Keratinocyte (primary cell): ENCODE measurements at regions not wholly inside any gene's neighbourhood (a gene's known extent, or its start where the extent isn't known, plus 50 kb on each side); places are given as distances from the start of the nearest gene placed in this dataset.

Source experiments
- DNase-seq: peaks from one replicate; pipeline ENCODE4 v3.0.0-alpha.2; 2011; ENCODE audit warnings: low read depth, missing footprints, low spot score
- FAIRE-seq: peaks from 2 replicates; lab custom pipeline; 2011; peaks lifted over from hg19 to GRCh38; lab: Jason Lieb, UNC
- H2AFZ ChIP-seq: 2 replicates; pipeline ENCODE4 v1.6.0; 2012; ENCODE audit warnings: low read length, control low read depth, inconsistent platforms; ENCODE audit not compliant: control insufficient read depth
- H3K27ac ChIP-seq: 2 replicates; pipeline ENCODE4 v1.5.1; 2011; ENCODE audit warnings: low read length; ENCODE audit not compliant: control insufficient read depth, insufficient read depth
- H3K27me3 ChIP-seq: 3 replicates; pipeline ENCODE4 v1.6.0; 2011; ENCODE audit warnings: low read length; ENCODE audit not compliant: control insufficient read depth, insufficient read depth; ENCODE audit errors: extremely low read depth
- H3K36me3 ChIP-seq, 2 experiments: 2 replicates in 1 of 2; 3 replicates in 1 of 2; pipeline ENCODE4 v1.5.1; 2011; ENCODE audit warnings: low read length in 2 of 2, mild to moderate bottlenecking in 1 of 2; ENCODE audit not compliant: control insufficient read depth in 2 of 2, insufficient read depth in 2 of 2; ENCODE audit errors: extremely low read depth in 1 of 2
- H3K4me1 ChIP-seq: 3 replicates; pipeline ENCODE4 v1.5.1; 2011; ENCODE audit warnings: low read length; ENCODE audit not compliant: control insufficient read depth, insufficient read depth; ENCODE audit errors: extremely low read depth
- H3K4me2 ChIP-seq: 3 replicates; pipeline ENCODE4 v1.6.0; 2011; ENCODE audit warnings: low read depth, low read length; ENCODE audit not compliant: control insufficient read depth, insufficient read depth; ENCODE audit errors: extremely low read depth
- H3K4me3 ChIP-seq, 3 experiments: fragments of 200-600 bp in 1 of 3; sonication (generic) in 1 of 3; 2 replicates in 2 of 3; 3 replicates in 1 of 3; pipeline ENCODE4 v1.5.1; 2011 to 2016; ENCODE audit warnings: low read length in 3 of 3, mild to moderate bottlenecking in 3 of 3, control low read depth in 2 of 3, inconsistent platforms in 1 of 3, low read depth in 1 of 3, mixed read lengths in 1 of 3, mixed run types in 1 of 3, moderate library complexity in 1 of 3; ENCODE audit not compliant: control insufficient read depth in 2 of 3, insufficient read depth in 2 of 3; ENCODE audit errors: extremely low read depth in 1 of 3
- H3K79me2 ChIP-seq: 2 replicates; pipeline ENCODE4 v1.6.0; 2012; ENCODE audit warnings: low read length; ENCODE audit not compliant: control insufficient read depth, insufficient read depth
- H3K9ac ChIP-seq: 3 replicates; pipeline ENCODE4 v1.6.0; 2011; ENCODE audit warnings: low read length; ENCODE audit not compliant: control insufficient read depth, insufficient read depth; ENCODE audit errors: extremely low read depth
- H3K9me1 ChIP-seq: 3 replicates; pipeline ENCODE4 v1.6.0; 2011; ENCODE audit warnings: low read length; ENCODE audit not compliant: control insufficient read depth, insufficient read depth; ENCODE audit errors: extremely low read depth
- H3K9me3 ChIP-seq: 2 replicates; pipeline ENCODE4 v1.5.1; 2012; ENCODE audit warnings: low read depth, low read length; ENCODE audit not compliant: control insufficient read depth
- H4K20me1 ChIP-seq: 3 replicates; pipeline ENCODE4 v1.6.0; 2011; ENCODE audit warnings: low read length; ENCODE audit not compliant: control insufficient read depth, insufficient read depth; ENCODE audit errors: extremely low read depth
- EZH2 ChIP-seq: IDR thresholded peaks from one replicate; pipeline ENCODE4 v1.6.1; 2012; ENCODE audit warnings: inconsistent platforms, mild to moderate bottlenecking, low read length, moderate library complexity
- dilution Hi-C: fragments of 300-500 bp; cut with MboI; formaldehyde crosslinking; loops from one replicate; pipeline ENCODE4 v1.7.0; 2020; ENCODE audit warnings: low sequenced_read_pairs; ENCODE audit not compliant: extremely low pct_ligation_motif_present
- TF ChIP-seq, protein P1 (sequence below), 3 experiments: IDR thresholded peaks in 1 of 3; conservative IDR thresholded peaks in 1 of 3; optimal IDR thresholded peaks in 1 of 3; 2 replicates in 2 of 3; 3 replicates in 1 of 3; pipeline versions ENCODE3 to v1.5.1; 2011; ENCODE audit warnings: low read length in 3 of 3, mild to moderate bottlenecking in 3 of 3, moderate library complexity in 2 of 3, control low read depth in 1 of 3, inconsistent platforms in 1 of 3; ENCODE audit not compliant: insufficient read depth in 2 of 3; ENCODE audit errors: extremely low read depth in 1 of 3

DNA sequence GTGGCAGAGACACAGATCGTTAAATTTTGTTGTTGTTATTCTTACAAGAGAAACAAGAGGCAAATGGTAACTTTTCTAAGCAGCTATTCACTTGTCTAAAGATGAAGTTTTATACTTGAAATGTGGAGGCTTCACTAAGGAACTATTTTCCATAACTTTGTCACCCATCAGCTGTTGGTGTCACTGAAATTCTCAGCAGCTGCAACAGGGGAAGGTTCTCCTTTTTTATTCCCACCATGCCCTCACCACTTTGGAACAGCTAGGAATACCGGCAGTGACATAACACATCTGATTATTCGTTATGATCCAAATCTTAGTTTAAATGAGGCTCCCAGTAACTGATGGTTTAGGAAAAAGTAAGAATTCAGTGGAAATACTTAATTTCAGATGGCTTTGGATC lies 147.0 kb upstream of the LEF1 start:
- no peak for TF ChIP-seq EZH2
- TF ChIP-seq, protein P1, sequence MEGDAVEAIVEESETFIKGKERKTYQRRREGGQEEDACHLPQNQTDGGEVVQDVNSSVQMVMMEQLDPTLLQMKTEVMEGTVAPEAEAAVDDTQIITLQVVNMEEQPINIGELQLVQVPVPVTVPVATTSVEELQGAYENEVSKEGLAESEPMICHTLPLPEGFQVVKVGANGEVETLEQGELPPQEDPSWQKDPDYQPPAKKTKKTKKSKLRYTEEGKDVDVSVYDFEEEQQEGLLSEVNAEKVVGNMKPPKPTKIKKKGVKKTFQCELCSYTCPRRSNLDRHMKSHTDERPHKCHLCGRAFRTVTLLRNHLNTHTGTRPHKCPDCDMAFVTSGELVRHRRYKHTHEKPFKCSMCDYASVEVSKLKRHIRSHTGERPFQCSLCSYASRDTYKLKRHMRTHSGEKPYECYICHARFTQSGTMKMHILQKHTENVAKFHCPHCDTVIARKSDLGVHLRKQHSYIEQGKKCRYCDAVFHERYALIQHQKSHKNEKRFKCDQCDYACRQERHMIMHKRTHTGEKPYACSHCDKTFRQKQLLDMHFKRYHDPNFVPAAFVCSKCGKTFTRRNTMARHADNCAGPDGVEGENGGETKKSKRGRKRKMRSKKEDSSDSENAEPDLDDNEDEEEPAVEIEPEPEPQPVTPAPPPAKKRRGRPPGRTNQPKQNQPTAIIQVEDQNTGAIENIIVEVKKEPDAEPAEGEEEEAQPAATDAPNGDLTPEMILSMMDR (optimal IDR thresholded peaks at IDR 0.05 in 1 of 3, IDR thresholded peaks at IDR 0.05 in 1 of 3, conservative IDR thresholded peaks at IDR 0.05 in 1 of 3; ENCODE audit: extremely low read depth in 1 of 3, insufficient read depth in 2 of 3, low read length in 3 of 3), result no peak
- no peaks in the 10 kb centered on the region for H3K36me3 ChIP-seq
- H3K4me2 ChIP-seq, result no peak overlapping the region
- H4K20me1 ChIP-seq, result no peaks in the 10 kb centered on the region
- H3K4me1 ChIP-seq, result no peaks in the 10 kb centered on the region
- H3K9ac ChIP-seq, result no peak overlapping the region
- no peaks in the 10 kb centered on the region for H3K9me3 ChIP-seq
- H3K9me1 ChIP-seq, result no peaks in the 10 kb centered on the region
- no peak overlapping the region for H2AFZ ChIP-seq
- no peak overlapping the region for H3K27ac ChIP-seq
- DNase-seq (no peak), FAIRE-seq (no peak)
- no peaks in the 10 kb centered on the region for H3K27me3 ChIP-seq
- no peak overlapping the region for H3K4me3 ChIP-seq
- dilution Hi-C loops, result no loop called here
- no peaks in the 10 kb centered on the region for H3K79me2 ChIP-seq

GRCh38 chr4:108314900-108315589 lies 146.3 kb upstream of the LEF1 start:
- dilution Hi-C loops, result no loop called here
- Histone ChIP-seq H2AFZ (no peak overlapping the region), H3K79me2 (no peaks in the 10 kb centered on the region), H3K9me3 (no peaks in the 10 kb centered on the region), H4K20me1 (no peaks in the 10 kb centered on the region), H3K4me1 (no peaks in the 10 kb centered on the region), H3K4me2 (no peak overlapping the region), H3K27ac (no peak overlapping the region), H3K36me3 (no peaks in the 10 kb centered on the region), H3K9ac (no peak overlapping the region), H3K9me1 (no peaks in the 10 kb centered on the region), H3K4me3 (no peak overlapping the region), H3K27me3 (no peaks in the 10 kb centered on the region)
- TF ChIP-seq EZH2, result no peak
- TF ChIP-seq, protein P1 (optimal IDR thresholded peaks at IDR 0.05 in 1 of 3, IDR thresholded peaks at IDR 0.05 in 1 of 3, conservative IDR thresholded peaks at IDR 0.05 in 1 of 3; ENCODE audit: extremely low read depth in 1 of 3, insufficient read depth in 2 of 3, low read length in 3 of 3), result no peak
- FAIRE-seq (no peak), DNase-seq (no peak)
